Large intestine (tissue), 3 donors: ENCODE measurements at regions not wholly inside any gene's neighbourhood (a gene's known extent, or its start where the extent isn't known, plus 50 kb on each side); places are given as distances from the start of the nearest gene placed in this dataset.

Source experiments
- DNase-seq, 2 donors: peaks; one replicate each; pipeline versions ENCODE4 v3.0.0 to v3.0.0-alpha.2; 2013
- H3K27ac ChIP-seq: one replicate; pipeline ENCODE4 v1.5.1; 2013; ENCODE audit warnings: low read length
- H3K27me3 ChIP-seq: 2 replicates; pipeline ENCODE4 v1.6.1; 2013; ENCODE audit warnings: low read length; ENCODE audit not compliant: control insufficient read depth, insufficient read depth
- H3K36me3 ChIP-seq: 2 replicates; pipeline ENCODE4 v1.6.1; 2013; ENCODE audit warnings: low read length; ENCODE audit not compliant: control insufficient read depth, insufficient read depth
- H3K4me1 ChIP-seq: one replicate; pipeline ENCODE4 v1.6.1; 2013; ENCODE audit warnings: low read length; ENCODE audit not compliant: control insufficient read depth, insufficient read depth
- H3K4me3 ChIP-seq: one replicate; pipeline ENCODE4 v1.5.1; 2013; ENCODE audit warnings: low read length
- H3K9me3 ChIP-seq: one replicate; pipeline ENCODE4 v1.6.1; 2013; ENCODE audit warnings: mild to moderate bottlenecking, low read depth, low read length, moderate library complexity; ENCODE audit not compliant: control insufficient read depth
- whole genome bisulfite sequencing: methylation state at CpG from one replicate; pipeline ENCODE4 v1.1.5; 2013; ENCODE audit warnings: low lambda C conversion rate; ENCODE audit not compliant: insufficient coverage; 5-methylcytosine and 5-hydroxymethylcytosine counted together

- Histone ChIP-seq H3K4me3 (no peak overlapping the region), H3K4me1 (peaks cover 7% of the 10 kb centered on the region), H3K36me3 (no peaks in the 10 kb centered on the region), H3K27me3 (no peaks in the 10 kb centered on the region), H3K27ac (no peak overlapping the region), H3K9me3 (peaks cover 4% of the 10 kb centered on the region)
- DNase-seq, result peak in 1 of 2 donors; percentile 34
Measured at GRCh38 chr7:26035552-26035951, 116.4 kb upstream of the NFE2L3 start.

DNA sequence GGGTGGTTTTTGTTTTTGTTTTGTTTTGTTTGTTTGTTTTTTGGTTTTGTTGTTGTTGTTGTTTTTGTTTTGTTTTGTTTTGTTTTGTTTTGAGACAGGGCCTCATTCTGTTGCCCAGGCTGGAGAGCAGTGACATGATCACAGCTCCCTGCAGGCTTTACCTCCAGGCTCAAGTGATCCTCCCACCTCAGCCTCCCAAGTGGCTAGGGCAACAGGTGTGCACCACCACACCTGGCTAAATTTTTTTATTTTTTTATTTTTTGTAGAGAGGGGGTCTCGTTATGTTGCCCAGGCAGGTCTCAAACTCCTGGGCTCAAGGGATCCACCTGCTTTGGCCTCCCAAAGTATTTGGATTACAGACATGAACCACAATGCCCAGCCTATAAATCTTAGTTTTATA lies 115.9 kb upstream of the NFE2L3 start:
- H3K27ac ChIP-seq, result no peak overlapping the region
- H3K4me3 ChIP-seq, result no peak overlapping the region
- peaks cover 7% of the 10 kb centered on the region for H3K4me1 ChIP-seq
- no peak for DNase-seq
- peaks cover 4% of the 10 kb centered on the region for H3K9me3 ChIP-seq
- no peaks in the 10 kb centered on the region for H3K27me3 ChIP-seq
- no peaks in the 10 kb centered on the region for H3K36me3 ChIP-seq
- no CpG with 5 or more reads among the region's 1 CpG for WGBS

GRCh38 chr7:26038201-26038990 lies 113.6 kb upstream of the NFE2L3 start:
- WGBS, result no CpG with 5 or more reads among the region's 9 CpGs
- peaks cover 7% of the 10 kb centered on the region for H3K4me1 ChIP-seq
- H3K27me3 ChIP-seq, result no peaks in the 10 kb centered on the region
- peaks cover 4% of the 10 kb centered on the region for H3K9me3 ChIP-seq
- no peak for DNase-seq
- H3K27ac ChIP-seq, result no peak overlapping the region
- no peak overlapping the region for H3K4me3 ChIP-seq
- H3K36me3 ChIP-seq, result no peaks in the 10 kb centered on the region

DNA sequence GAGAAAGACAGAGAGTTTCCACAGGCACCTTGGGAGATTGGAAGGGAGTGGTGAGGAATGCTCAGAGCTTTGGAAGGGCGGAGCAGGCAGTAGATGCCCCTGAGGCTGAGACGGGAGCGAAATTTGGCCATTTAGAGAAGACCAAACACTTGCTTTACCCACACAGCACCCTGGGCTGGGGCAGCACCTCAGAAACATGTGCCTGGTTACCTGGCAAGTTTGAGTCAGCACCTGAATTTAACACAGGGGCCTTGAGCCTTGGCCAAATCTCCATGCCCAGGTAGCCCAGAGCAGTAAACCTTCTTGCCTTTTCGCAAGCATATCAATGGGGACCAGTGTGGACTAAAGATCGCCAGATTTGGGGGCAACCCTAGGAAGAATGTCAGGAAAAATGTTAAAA lies 111.9 kb upstream of the NFE2L3 start:
- Histone ChIP-seq H3K36me3 (no peaks in the 10 kb centered on the region), H3K4me1 (peaks cover under 1% of the 10 kb centered on the region), H3K27ac (no peak overlapping the region), H3K9me3 (peaks cover 4% of the 10 kb centered on the region), H3K27me3 (no peaks in the 10 kb centered on the region), H3K4me3 (no peak overlapping the region)
- 100% methylated on average over 2 of the region's 5 CpGs for WGBS
- no peak for DNase-seq

DNA sequence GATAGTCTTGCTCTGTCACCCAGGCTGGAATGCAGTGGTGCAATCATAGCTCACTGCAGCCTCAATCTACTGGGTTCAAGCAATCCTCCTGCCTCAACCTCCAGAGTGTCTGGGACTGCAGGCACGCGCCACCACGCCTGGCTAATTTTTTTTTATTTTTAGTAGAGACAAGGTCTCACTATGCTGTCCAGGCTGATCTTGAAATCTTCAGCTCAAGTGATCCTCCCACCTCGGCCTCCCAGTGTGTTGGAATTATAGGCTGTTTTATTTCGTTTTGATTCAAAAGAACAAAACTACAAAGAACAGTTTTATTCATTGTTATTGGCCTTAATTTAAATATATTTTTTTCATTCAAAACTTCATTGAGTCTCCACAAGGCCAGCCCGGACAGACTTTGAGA lies 109.8 kb upstream of the NFE2L3 start:
- no peaks in the 10 kb centered on the region for H3K9me3 ChIP-seq
- H3K27me3 ChIP-seq, result no peaks in the 10 kb centered on the region
- no peak overlapping the region for H3K27ac ChIP-seq
- 83% methylated on average over 2 of the region's 6 CpGs for WGBS
- H3K4me3 ChIP-seq, result no peak overlapping the region
- no peaks in the 10 kb centered on the region for H3K36me3 ChIP-seq
- no peak for DNase-seq
- peaks cover 8% of the 10 kb centered on the region for H3K4me1 ChIP-seq

DNA sequence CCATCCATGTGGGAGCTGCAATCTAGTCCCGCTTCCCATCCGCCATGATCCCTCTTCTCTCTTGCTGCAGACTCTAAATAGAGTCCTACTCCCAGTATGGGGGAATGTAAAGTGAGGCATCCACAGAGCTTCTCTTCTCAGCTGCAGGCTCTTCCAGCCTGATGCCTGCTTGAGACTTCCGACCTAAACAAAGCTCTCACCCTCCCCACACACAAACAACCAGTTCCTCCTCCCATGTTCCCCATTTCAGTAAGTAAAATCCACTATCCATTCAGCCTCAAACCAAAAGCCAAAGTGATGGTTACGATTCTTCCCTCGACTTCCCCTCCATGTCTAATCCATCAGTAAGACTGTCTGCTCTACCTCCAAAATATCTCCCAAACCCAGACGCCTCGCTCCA lies 108.2 kb upstream of the NFE2L3 start:
- DNase-seq, result no peak
- Histone ChIP-seq H3K9me3 (no peaks in the 10 kb centered on the region), H3K36me3 (no peaks in the 10 kb centered on the region), H3K27me3 (no peaks in the 10 kb centered on the region), H3K4me3 (no peak overlapping the region), H3K4me1 (peaks cover 8% of the 10 kb centered on the region), H3K27ac (no peak overlapping the region)
- 100% methylated on average over 3 of the region's 7 CpGs for WGBS

DNA sequence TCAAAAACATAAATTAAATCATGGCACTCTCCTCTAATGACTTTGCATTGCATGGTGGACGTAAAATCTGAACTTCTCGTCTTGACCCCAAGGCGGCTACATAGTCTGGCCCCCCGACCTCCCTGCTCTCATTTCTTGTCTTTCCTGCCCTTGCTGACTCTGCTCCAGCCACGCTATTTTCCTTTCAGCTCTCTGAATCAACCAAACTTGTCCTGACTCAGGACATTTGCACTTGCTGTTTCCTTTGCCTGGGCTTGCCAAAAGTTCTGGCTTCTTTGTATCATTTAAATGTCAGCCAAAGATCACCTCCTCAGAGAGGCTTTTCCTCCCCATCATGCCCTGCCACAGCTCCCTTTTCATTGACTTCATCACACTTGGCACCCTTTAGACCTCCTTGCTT lies 107.7 kb upstream of the NFE2L3 start:
- peaks cover 8% of the 10 kb centered on the region for H3K4me1 ChIP-seq
- H3K36me3 ChIP-seq, result no peaks in the 10 kb centered on the region
- DNase-seq, result no peak
- H3K9me3 ChIP-seq, result no peaks in the 10 kb centered on the region
- no peak overlapping the region for H3K4me3 ChIP-seq
- 92% methylated on average over 2 of the region's 5 CpGs for WGBS
- H3K27ac ChIP-seq, result no peak overlapping the region
- no peaks in the 10 kb centered on the region for H3K27me3 ChIP-seq

DNA sequence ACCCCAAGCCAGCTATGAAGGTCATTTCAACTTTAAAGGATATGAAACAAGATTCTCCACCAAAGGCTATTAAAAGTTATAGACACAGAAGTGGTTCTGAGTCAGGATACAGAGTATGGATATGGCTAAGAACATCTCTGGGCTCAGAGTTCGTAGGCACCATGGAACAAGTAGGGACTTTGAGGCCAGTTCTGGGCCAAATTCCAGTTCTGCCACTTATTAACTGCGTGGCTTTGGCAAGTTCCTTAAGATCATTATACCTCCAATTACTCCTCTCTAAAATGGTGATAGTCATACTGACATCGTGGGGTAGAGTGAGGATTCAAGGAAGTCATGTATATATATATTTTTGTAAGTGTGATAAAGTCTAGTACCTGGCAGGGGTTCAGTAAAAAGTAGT lies 105.8 kb upstream of the NFE2L3 start:
- WGBS, result no CpG with 5 or more reads among the region's 3 CpGs
- no peak overlapping the region for H3K4me3 ChIP-seq
- H3K9me3 ChIP-seq, result no peaks in the 10 kb centered on the region
- peak; percentile 36 to 71 for DNase-seq
- H3K27ac ChIP-seq, result no peak overlapping the region
- peaks cover 8% of the 10 kb centered on the region for H3K4me1 ChIP-seq
- H3K27me3 ChIP-seq, result no peaks in the 10 kb centered on the region
- H3K36me3 ChIP-seq, result no peaks in the 10 kb centered on the region

- Histone ChIP-seq H3K4me3 (no peak overlapping the region), H3K4me1 (peaks cover 8% of the 10 kb centered on the region), H3K27me3 (no peaks in the 10 kb centered on the region), H3K27ac (no peak overlapping the region), H3K36me3 (no peaks in the 10 kb centered on the region), H3K9me3 (no peaks in the 10 kb centered on the region)
- WGBS, result no CpG with 5 or more reads among the region's 1 CpG
- DNase-seq, result no peak
Measured at GRCh38 chr7:26046878-26047277, 105.1 kb upstream of the NFE2L3 start.

GRCh38 chr7:26048663-26049062 lies 103.3 kb upstream of the NFE2L3 start:
- no peak for DNase-seq
- H3K27ac ChIP-seq, result no peak overlapping the region
- no peak overlapping the region for H3K4me3 ChIP-seq
- no peaks in the 10 kb centered on the region for H3K27me3 ChIP-seq
- no peaks in the 10 kb centered on the region for H3K36me3 ChIP-seq
- peaks cover 6% of the 10 kb centered on the region for H3K9me3 ChIP-seq
- H3K4me1 ChIP-seq, result peaks cover 8% of the 10 kb centered on the region
- 100% methylated on average over 1 of the region's 5 CpGs for WGBS

GRCh38 chr7:26049081-26049480 lies 102.9 kb upstream of the NFE2L3 start:
- Histone ChIP-seq H3K9me3 (peaks cover 6% of the 10 kb centered on the region), H3K4me3 (no peak overlapping the region), H3K27me3 (no peaks in the 10 kb centered on the region), H3K36me3 (no peaks in the 10 kb centered on the region), H3K4me1 (peaks cover 8% of the 10 kb centered on the region), H3K27ac (no peak overlapping the region)
- no peak for DNase-seq
- WGBS, result 83% methylated on average over 1 of the region's 1 CpG
